HepG2 (cell line): ENCODE measurements at regions not wholly inside any gene's neighbourhood (a gene's known extent, or its start where the extent isn't known, plus 50 kb on each side); places are given as distances from the start of the nearest gene placed in this dataset.

Experiments used
- CREB1 ChIP-seq, 2 experiments: fragments of 450-650 bp in 1 of 2; IDR thresholded peaks; 2 replicates each; pipeline ENCODE4 v1.6.1; 2016 to 2017; ENCODE audit warnings: control low read depth in 1 of 2, mild to moderate bottlenecking in 1 of 2, missing compliant biosample characterization in 1 of 2, missing genetic modification characterization in 1 of 2
- JUN ChIP-seq: sonication (generic); formaldehyde crosslinking; IDR thresholded peaks from 2 replicates; pipeline ENCODE4 v1.4.0; 2020; ENCODE audit warnings: mild to moderate bottlenecking, missing genetic modification reagents
- POLR2A ChIP-seq, 2 experiments: IDR thresholded peaks; 2 replicates each; pipeline ENCODE4 v1.6.1; 2011; ENCODE audit warnings: low read depth in 2 of 2, low read length in 2 of 2, mild to moderate bottlenecking in 1 of 2, moderate library complexity in 1 of 2; ENCODE audit not compliant: insufficient read depth in 1 of 2
- TFE3 ChIP-seq: IDR thresholded peaks from 2 replicates; pipeline ENCODE4 v1.6.1; 2016
- TIGD3 ChIP-seq: sonication (generic); formaldehyde crosslinking; IDR thresholded peaks from 2 replicates; pipeline ENCODE4 v1.5.1; 2020; ENCODE audit warnings: mild to moderate bottlenecking, missing genetic modification reagents, borderline replicate concordance
- ZBTB33 ChIP-seq: sonication (generic); formaldehyde crosslinking; IDR thresholded peaks from 2 replicates; pipeline ENCODE4 v1.4.0; 2020; ENCODE audit warnings: missing genetic modification reagents
- ZBTB49 ChIP-seq: sonication (generic); formaldehyde crosslinking; IDR thresholded peaks from 2 replicates; pipeline ENCODE4 v1.4.0; 2020; ENCODE audit warnings: missing genetic modification reagents, borderline replicate concordance
- ZNF572 ChIP-seq: sonication (generic); formaldehyde crosslinking; IDR thresholded peaks from 2 replicates; pipeline ENCODE4 v1.5.1; 2020; ENCODE audit warnings: mild to moderate bottlenecking, missing genetic modification reagents
- ZNF598 ChIP-seq: sonication (generic); formaldehyde crosslinking; IDR thresholded peaks from 2 replicates; pipeline ENCODE4 v1.5.1; 2020; ENCODE audit warnings: mild to moderate bottlenecking, missing genetic modification reagents, borderline replicate concordance
- ZNF850 ChIP-seq: sonication (generic); formaldehyde crosslinking; conservative IDR thresholded peaks from 2 replicates; pipeline ENCODE4 v1.9.0; 2021; ENCODE audit warnings: mild to moderate bottlenecking, missing genetic modification reagents
- ZNF883 ChIP-seq: sonication (generic); formaldehyde crosslinking; IDR thresholded peaks from 2 replicates; pipeline ENCODE4 v1.5.1; 2020; ENCODE audit warnings: mild to moderate bottlenecking, missing genetic modification reagents; ENCODE audit errors: not compliant biosample characterization

GRCh38 chr11:122488892-122489706 lies 166.4 kb upstream of the UBASH3B start:
- TF ChIP-seq ZBTB33 (CRISPR knock-in tag) (no peak), TFE3 (no peak), CREB1 (IDR thresholded peaks at IDR 0.05) (no peak), CREB1 (CRISPR knock-in tag; IDR thresholded peaks at IDR 0.05) (no peak), ZNF850 (no peak), ZNF572 (CRISPR knock-in tag) (no peak), TIGD3 (CRISPR knock-in tag) (no peak), ZNF598 (CRISPR knock-in tag) (no peak), JUN (CRISPR knock-in tag) (no peak), ZBTB49 (CRISPR knock-in tag) (no peak), ZNF883 (CRISPR knock-in tag) (no peak), POLR2A (IDR thresholded peaks at IDR 0.05; ENCODE audit: insufficient read depth in 1 of 2, low read depth in 2 of 2, low read length in 2 of 2) (no peak)
